ENCODE measurements at regions not wholly inside any gene's neighbourhood (a gene's known extent, or its start where the extent isn't known, plus 50 kb on each side); places are given as distances from the start of the nearest gene placed in this dataset.

GRCh38 chr2:217085543-217085942 is 225.7 kb upstream of the TNP1 start:
- TF ChIP-seq POLR2A (IDR thresholded peaks at IDR 0.05) (no peak), CTCF (IDR thresholded peaks at IDR 0.05) (no peak), POLR2AphosphoS5 (IDR thresholded peaks at IDR 0.05) (no peak)

Measured in prostate gland (tissue), 2 donors.